ENCODE measurements at regions not wholly inside any gene's neighbourhood (a gene's known extent, or its start where the extent isn't known, plus 50 kb on each side); places are given as distances from the start of the nearest gene placed in this dataset.

DNA sequence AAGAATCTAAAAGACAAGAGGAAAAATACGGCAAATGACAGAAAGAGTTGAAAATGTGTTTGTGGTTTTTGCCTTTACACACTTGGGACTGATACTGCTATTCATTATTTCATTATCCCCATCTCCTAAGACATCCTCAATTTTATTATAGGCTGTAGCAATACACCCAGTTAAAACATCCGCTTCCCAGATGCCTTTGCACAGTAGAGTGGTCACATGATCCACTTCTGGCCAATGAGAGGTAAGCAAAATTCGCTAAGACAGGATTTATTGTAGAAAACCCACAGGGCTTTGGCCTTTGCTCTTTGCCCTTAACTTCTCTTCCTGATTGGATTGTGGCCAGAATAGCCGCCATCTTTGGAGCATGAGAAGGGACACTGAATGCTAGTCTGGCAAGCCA, 53.2 kb upstream of the BOC start:
- H3K9ac ChIP-seq (replicated peaks in 1 of 4; ENCODE audit: extremely low read depth in 1 of 4, low read depth in 3 of 4, low read length in 3 of 4): no peak overlapping the region
- CTCF ChIA-PET (ENCODE audit: partially characterized antibody): no interaction called here
- TF ChIP-seq EZH2 (IDR thresholded peaks at IDR 0.05; ENCODE audit: low read depth, low read length, severe bottlenecking) (no peak), TAF7 (optimal IDR thresholded peaks at IDR 0.05; ENCODE audit: borderline replicate concordance, low read depth, low read length) (no peak), ATF2 (IDR thresholded peaks at IDR 0.05; ENCODE audit: low read length) (no peak), TEAD4 (IDR thresholded peaks at IDR 0.05; ENCODE audit: low read depth, low read length) (no peak), GTF2F1 (IDR thresholded peaks at IDR 0.05; ENCODE audit: borderline replicate concordance, low read depth, low read length) (no peak), GABPA (IDR thresholded peaks at IDR 0.05; ENCODE audit: borderline replicate concordance, insufficient read depth, low read length) (no peak), BCL11A (IDR thresholded peaks at IDR 0.05; ENCODE audit: low read depth in 2 of 2, low read length in 2 of 2) (no peak), PHF8 (conservative IDR thresholded peaks at IDR 0.05; ENCODE audit: low read depth, low read length) (no peak), TCF12 (IDR thresholded peaks at IDR 0.05; ENCODE audit: low read depth, low read length) (no peak), SIRT6 (IDR thresholded peaks at IDR 0.05; ENCODE audit: low read length) (no peak), YY1 (IDR thresholded peaks at IDR 0.05; ENCODE audit: low read depth, low read length) (no peak), EP300 (IDR thresholded peaks at IDR 0.05; ENCODE audit: borderline replicate concordance in 1 of 2, low read depth in 2 of 2, low read length in 2 of 2) (no peak)

More for the DNA sequence above, 53.2 kb upstream of the BOC start:
- no peaks in the 10 kb centered on the region for H3K9me3 ChIP-seq (ENCODE audit: insufficient read depth in 2 of 2, low read depth in 1 of 2, low read length in 1 of 2)
- DNase-seq (ENCODE audit: low read depth in 1 of 2, low spot score in 2 of 2) (no peak), FAIRE-seq (no peak)
- no peak overlapping the region for H4K5ac ChIP-seq (ENCODE audit: insufficient read length, low read depth, low read length)
- H2BK15ac ChIP-seq (ENCODE audit: low read length): no peak overlapping the region
- no peak overlapping the region for H3K18ac ChIP-seq (ENCODE audit: extremely low read depth, low read length)
- no peaks in the 10 kb centered on the region; the same call in 1 of the 2 replicates for H3K23me2 ChIP-seq (ENCODE audit: low read depth, low read length)
- H2BK120ac ChIP-seq (replicated peaks; ENCODE audit: low read depth, low read length): no peak overlapping the region
- H3K79me1 ChIP-seq (ENCODE audit: low read depth, low read length): no peaks in the 10 kb centered on the region
- no peaks in the 10 kb centered on the region for H3K27me3 ChIP-seq (replicated peaks in 1 of 4; ENCODE audit: control insufficient read depth in 3 of 4, extremely low read depth in 1 of 4, insufficient read depth in 3 of 4, low read length in 3 of 4)
- POLR2A ChIA-PET (ENCODE audit: partially characterized antibody): no interaction called here
- no peak overlapping the region for H3K14ac ChIP-seq (ENCODE audit: insufficient read length)
- 88% methylated on average over 4 of the region's 4 CpGs; no CpG with 5 or more reads in 1 of the 2 experiments for WGBS, 2 experiments (ENCODE audit: extremely low coverage in 1 of 2, insufficient coverage in 1 of 2, insufficient read length in 1 of 2, insufficient replicate concordance in 2 of 2, low coverage in 1 of 2, low lambda C conversion rate in 2 of 2, missing lambda C conversion rate in 1 of 2)
- no peak overlapping the region for H3K4ac ChIP-seq (replicated peaks; ENCODE audit: insufficient read length, low read depth, low read length)
- H3K4me2 ChIP-seq (ENCODE audit: insufficient read depth in 1 of 2, low read depth in 2 of 2, low read length in 2 of 2): no peak overlapping the region
- no peak overlapping the region for H3K4me3 ChIP-seq (ENCODE audit: extremely low read depth in 1 of 4, insufficient read depth in 2 of 4, low read depth in 3 of 4, low read length in 4 of 4)
- no peak overlapping the region for H2AFZ ChIP-seq (ENCODE audit: low read length)
- 0 out of 7 replicates have a peak, but pooled peaks cover 0 to 1% (median 0%) of the 10 kb centered on the region in 4 experiments for H3K4me1 ChIP-seq (replicated peaks in 1 of 4; ENCODE audit: control insufficient read depth in 3 of 4, insufficient read depth in 4 of 4, low read length in 3 of 4)
- no peaks in the 10 kb centered on the region for H3K79me2 ChIP-seq (ENCODE audit: control insufficient read depth in 1 of 2, insufficient read depth in 2 of 2, low read length in 2 of 2)
- no peaks in the 10 kb centered on the region for H4K20me1 ChIP-seq (replicated peaks in 1 of 2; ENCODE audit: control insufficient read depth in 1 of 2, insufficient read depth in 2 of 2, low read length in 2 of 2)
- no peak overlapping the region for H2AK5ac ChIP-seq (ENCODE audit: low read depth, low read length)
- no peak overlapping the region for H3K27ac ChIP-seq (ENCODE audit: low read depth, low read length)
- no peak overlapping the region for H3K56ac ChIP-seq (replicated peaks; ENCODE audit: insufficient read length, low read depth, low read length)
- no peak overlapping the region for H2BK5ac ChIP-seq (ENCODE audit: low read depth, low read length)
- H4K91ac ChIP-seq (replicated peaks; ENCODE audit: insufficient read length, low read length): no peak overlapping the region
- no peak overlapping the region for H2BK20ac ChIP-seq (ENCODE audit: low read length)
- H3K23ac ChIP-seq (ENCODE audit: insufficient read length): no peak overlapping the region
- H3K36me3 ChIP-seq (ENCODE audit: control insufficient read depth in 2 of 4, insufficient read depth in 4 of 4, low read length in 3 of 4): no peaks in the 10 kb centered on the region
- no peak overlapping the region for H2BK12ac ChIP-seq (ENCODE audit: low read depth, low read length)
- no peak overlapping the region for H4K8ac ChIP-seq (ENCODE audit: extremely low read depth, insufficient read depth, low read length)
